ENCODE measurements at regions not wholly inside any gene's neighbourhood (a gene's known extent, or its start where the extent isn't known, plus 50 kb on each side); places are given as distances from the start of the nearest gene placed in this dataset.
A peak's percentile ranks its signal among the peaks of the same experiment; 100 is the strongest.

DNA sequence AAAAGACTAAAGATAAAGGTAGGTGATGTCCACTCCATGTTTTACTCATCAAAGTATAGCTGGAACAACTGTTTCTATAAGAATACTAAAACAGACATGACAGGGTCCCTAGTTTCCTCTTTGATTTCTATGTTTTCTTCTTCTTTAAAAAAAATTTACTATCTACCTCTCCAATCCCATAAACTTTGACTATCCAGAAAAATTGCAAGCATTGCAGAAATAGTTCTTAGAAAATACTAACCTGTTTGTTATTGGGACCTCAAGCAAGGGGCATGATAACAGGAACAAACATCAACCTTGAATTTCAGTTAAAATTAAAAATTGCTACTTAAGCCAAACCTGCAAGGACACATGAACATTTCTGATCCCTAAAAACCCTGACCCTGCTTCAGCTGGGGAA lies 1226.5 kb downstream of the C4orf33 start:
- Histone ChIP-seq H3K4me1 (ENCODE audit: control insufficient read depth, extremely low read depth, insufficient read depth, low read length) (no peaks in the 10 kb centered on the region), H3K27ac (ENCODE audit: insufficient read depth, low read length) (no peak overlapping the region), H4K20me1 (ENCODE audit: control insufficient read depth, extremely low read depth, insufficient read depth, low read length) (no peaks in the 10 kb centered on the region), H2AFZ (ENCODE audit: low read length) (no peak overlapping the region), H3K9me3 (ENCODE audit: control insufficient read depth, insufficient read depth, low read depth, low read length) (no peaks in the 10 kb centered on the region), H3K36me3 (ENCODE audit: control insufficient read depth, insufficient read depth, low read length) (no peaks in the 10 kb centered on the region), H3K27me3 (ENCODE audit: control insufficient read depth, insufficient read depth, low read length) (no peaks in the 10 kb centered on the region), H3K4me3 (replicated peaks in 1 of 4; ENCODE audit: control extremely low read depth in 1 of 4, insufficient read depth in 1 of 4, low read depth in 3 of 4, low read length in 4 of 4) (no peak overlapping the region), H3K79me2 (ENCODE audit: control insufficient read depth, insufficient read depth, low read length) (no peaks in the 10 kb centered on the region), H3K4me2 (ENCODE audit: extremely low read depth, insufficient read depth, low read length) (no peak overlapping the region), H3K9ac (ENCODE audit: insufficient read depth, low read length) (no peak overlapping the region)
- no peak for DNase-seq (ENCODE audit: low read depth in 2 of 2)
- TF ChIP-seq, protein P1, sequence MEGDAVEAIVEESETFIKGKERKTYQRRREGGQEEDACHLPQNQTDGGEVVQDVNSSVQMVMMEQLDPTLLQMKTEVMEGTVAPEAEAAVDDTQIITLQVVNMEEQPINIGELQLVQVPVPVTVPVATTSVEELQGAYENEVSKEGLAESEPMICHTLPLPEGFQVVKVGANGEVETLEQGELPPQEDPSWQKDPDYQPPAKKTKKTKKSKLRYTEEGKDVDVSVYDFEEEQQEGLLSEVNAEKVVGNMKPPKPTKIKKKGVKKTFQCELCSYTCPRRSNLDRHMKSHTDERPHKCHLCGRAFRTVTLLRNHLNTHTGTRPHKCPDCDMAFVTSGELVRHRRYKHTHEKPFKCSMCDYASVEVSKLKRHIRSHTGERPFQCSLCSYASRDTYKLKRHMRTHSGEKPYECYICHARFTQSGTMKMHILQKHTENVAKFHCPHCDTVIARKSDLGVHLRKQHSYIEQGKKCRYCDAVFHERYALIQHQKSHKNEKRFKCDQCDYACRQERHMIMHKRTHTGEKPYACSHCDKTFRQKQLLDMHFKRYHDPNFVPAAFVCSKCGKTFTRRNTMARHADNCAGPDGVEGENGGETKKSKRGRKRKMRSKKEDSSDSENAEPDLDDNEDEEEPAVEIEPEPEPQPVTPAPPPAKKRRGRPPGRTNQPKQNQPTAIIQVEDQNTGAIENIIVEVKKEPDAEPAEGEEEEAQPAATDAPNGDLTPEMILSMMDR (conservative IDR thresholded peaks at IDR 0.05 in 1 of 2, IDR thresholded peaks at IDR 0.05 in 1 of 2; ENCODE audit: low read depth in 1 of 2, low read length in 2 of 2): no peak
- TF ChIP-seq EZH2 (IDR thresholded peaks at IDR 0.05; ENCODE audit: low read length, missing control alignments): no peak

DNA sequence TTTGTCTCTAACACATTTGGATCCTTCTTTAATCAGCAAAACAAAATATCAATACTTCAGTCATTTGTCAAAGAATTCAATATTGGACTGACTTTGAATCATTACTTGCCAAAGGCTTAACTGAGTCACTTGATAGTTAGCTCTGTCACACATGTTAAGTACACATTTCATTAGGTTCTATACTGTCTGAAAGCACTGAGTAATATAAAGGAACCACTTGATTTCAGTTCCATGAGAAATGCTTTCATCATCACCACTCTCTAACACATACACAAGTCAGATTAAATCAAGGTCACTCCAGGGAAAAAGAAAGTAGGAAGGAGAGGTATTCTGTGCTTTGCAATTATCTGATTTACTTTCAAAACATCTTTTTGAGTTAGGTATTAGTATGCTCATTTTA lies 1233.1 kb downstream of the C4orf33 start:
- no peaks in the 10 kb centered on the region for H3K9me3 ChIP-seq (ENCODE audit: control insufficient read depth, insufficient read depth, low read depth, low read length)
- H4K20me1 ChIP-seq (ENCODE audit: control insufficient read depth, extremely low read depth, insufficient read depth, low read length): no peaks in the 10 kb centered on the region
- no peak overlapping the region for H3K4me3 ChIP-seq (replicated peaks in 1 of 4; ENCODE audit: control extremely low read depth in 1 of 4, insufficient read depth in 1 of 4, low read depth in 3 of 4, low read length in 4 of 4)
- H3K27ac ChIP-seq (ENCODE audit: insufficient read depth, low read length): no peak overlapping the region
- no peaks in the 10 kb centered on the region for H3K79me2 ChIP-seq (ENCODE audit: control insufficient read depth, insufficient read depth, low read length)
- H3K4me2 ChIP-seq (ENCODE audit: extremely low read depth, insufficient read depth, low read length): no peak overlapping the region
- no peaks in the 10 kb centered on the region for H3K36me3 ChIP-seq (ENCODE audit: control insufficient read depth, insufficient read depth, low read length)
- H3K9ac ChIP-seq (ENCODE audit: insufficient read depth, low read length): no peak overlapping the region
- H3K27me3 ChIP-seq (ENCODE audit: control insufficient read depth, insufficient read depth, low read length): no peaks in the 10 kb centered on the region
- DNase-seq (ENCODE audit: low read depth in 2 of 2): peak in 1 of 2 donors; percentile 1
- H2AFZ ChIP-seq (ENCODE audit: low read length): no peak overlapping the region
- TF ChIP-seq, protein P1 (conservative IDR thresholded peaks at IDR 0.05 in 1 of 2, IDR thresholded peaks at IDR 0.05 in 1 of 2; ENCODE audit: low read depth in 1 of 2, low read length in 2 of 2): no peak
- TF ChIP-seq EZH2 (IDR thresholded peaks at IDR 0.05; ENCODE audit: low read length, missing control alignments): no peak
- H3K4me1 ChIP-seq (ENCODE audit: control insufficient read depth, extremely low read depth, insufficient read depth, low read length): no peaks in the 10 kb centered on the region

DNA sequence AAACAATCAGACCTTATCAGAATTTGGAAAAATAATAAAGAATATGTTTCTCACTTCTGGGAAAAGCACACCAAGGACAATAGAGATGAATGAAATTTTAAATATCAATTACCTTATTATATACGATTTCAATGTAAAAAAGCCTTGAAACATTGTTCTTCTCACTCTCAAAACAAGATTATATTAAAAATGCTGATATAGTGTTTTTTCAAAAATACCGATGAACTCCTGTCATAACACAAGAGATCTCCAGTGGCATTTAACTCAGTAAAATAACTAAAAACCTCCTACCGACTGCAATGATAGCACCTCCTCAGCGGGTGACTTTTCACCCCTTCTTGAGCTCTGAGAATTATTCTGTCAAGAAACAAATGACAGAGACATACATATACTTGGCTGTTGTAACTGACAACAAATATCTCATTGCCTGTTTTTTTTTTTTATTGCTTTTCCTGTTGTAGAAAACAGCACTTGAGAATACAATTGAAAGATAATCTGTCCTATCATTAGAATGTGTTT lies 1237.3 kb downstream of the C4orf33 start:
- Histone ChIP-seq H3K4me3 (replicated peaks in 1 of 4; ENCODE audit: control extremely low read depth in 1 of 4, insufficient read depth in 1 of 4, low read depth in 3 of 4, low read length in 4 of 4) (no peak overlapping the region), H3K4me1 (ENCODE audit: control insufficient read depth, extremely low read depth, insufficient read depth, low read length) (no peaks in the 10 kb centered on the region), H3K4me2 (ENCODE audit: extremely low read depth, insufficient read depth, low read length) (no peak overlapping the region), H4K20me1 (ENCODE audit: control insufficient read depth, extremely low read depth, insufficient read depth, low read length) (no peaks in the 10 kb centered on the region), H3K79me2 (ENCODE audit: control insufficient read depth, insufficient read depth, low read length) (no peaks in the 10 kb centered on the region), H3K27ac (ENCODE audit: insufficient read depth, low read length) (no peak overlapping the region), H3K36me3 (ENCODE audit: control insufficient read depth, insufficient read depth, low read length) (no peaks in the 10 kb centered on the region), H2AFZ (ENCODE audit: low read length) (no peak overlapping the region), H3K9me3 (ENCODE audit: control insufficient read depth, insufficient read depth, low read depth, low read length) (no peaks in the 10 kb centered on the region), H3K9ac (ENCODE audit: insufficient read depth, low read length) (no peak overlapping the region), H3K27me3 (ENCODE audit: control insufficient read depth, insufficient read depth, low read length) (no peaks in the 10 kb centered on the region)
- DNase-seq (ENCODE audit: low read depth in 2 of 2): no peak
- no peak for TF ChIP-seq EZH2 (IDR thresholded peaks at IDR 0.05; ENCODE audit: low read length, missing control alignments)
- TF ChIP-seq, protein P1 (conservative IDR thresholded peaks at IDR 0.05 in 1 of 2, IDR thresholded peaks at IDR 0.05 in 1 of 2; ENCODE audit: low read depth in 1 of 2, low read length in 2 of 2): no peak

Measured in fibroblast of lung (primary cell).